Right lobe of liver (tissue), 6 donors: ENCODE measurements at regions not wholly inside any gene's neighbourhood (a gene's known extent, or its start where the extent isn't known, plus 50 kb on each side); places are given as distances from the start of the nearest gene placed in this dataset.

Experiments used
- ATAC-seq, 4 donors: fragments of 200-7000 bp; cut with Tn5 transposase; one replicate each; pipeline ENCODE4 v1.9.1; 2020; ENCODE audit warnings: mild to moderate bottlenecking in 4 of 4, moderate library complexity in 4 of 4
- DNase-seq, 3 donors: peaks; one replicate each; pipeline ENCODE4 v3.0.0-alpha.2; 2020
- H3K27ac ChIP-seq, 3 donors: fragments of 200-600 bp; one replicate each; pipeline ENCODE4 v1.8.0; 2022
- H3K27me3 ChIP-seq, 2 donors: fragments of 200-600 bp; one replicate each; pipeline ENCODE4 v1.8.0; 2022
- H3K36me3 ChIP-seq, 4 donors: fragments of 200-600 bp; sonication (generic) in 1 of 4; one replicate each; pipeline versions ENCODE4 v1.5.1 to v1.8.0; 2017 to 2022; ENCODE audit warnings: control low read depth in 1 of 4
- H3K4me1 ChIP-seq, 4 donors: fragments of 200-600 bp; sonication (generic) in 1 of 4; one replicate each; pipeline versions ENCODE4 v1.5.1 to v1.8.0; 2017 to 2022; ENCODE audit warnings: control low read depth in 1 of 4
- H3K4me3 ChIP-seq, 3 donors: fragments of 200-600 bp; one replicate each; pipeline ENCODE4 v1.8.0; 2022
- H3K9me3 ChIP-seq, 4 donors: fragments of 200-600 bp; sonication (generic) in 1 of 4; one replicate each; pipeline versions ENCODE4 v1.5.1 to v1.8.0; 2017 to 2022; ENCODE audit warnings: control low read depth in 1 of 4
- CTCF ChIP-seq, 4 donors: fragments of 200-600 bp in 3 of 4; fragments of 450-650 bp in 1 of 4; IDR thresholded peaks; one replicate each; pipeline versions ENCODE4 v1.5.1 to v1.8.0; 2016 to 2022; ENCODE audit warnings: antibody characterized with exemption in 4 of 4, mild to moderate bottlenecking in 2 of 4
- POLR2A ChIP-seq: fragments of 450-650 bp; IDR thresholded peaks from one replicate; pipeline ENCODE4 v1.6.1; 2017; ENCODE audit warnings: antibody characterized with exemption, mild to moderate bottlenecking
- WGBS: methylation state at CpG from one replicate; pipeline ENCODE4 v1.1.6; 2018; ENCODE audit warnings: low coverage, low lambda C conversion rate; ENCODE audit not compliant: insufficient coverage; ENCODE audit errors: missing lambda C conversion rate; 5-methylcytosine and 5-hydroxymethylcytosine counted together
- intact Hi-C, 2 donors: fragments of 100-400 bp; cut with DNase I; formaldehyde crosslinking; loops; one replicate each; pipeline versions ENCODE4 v1.11.2 to v1.14.1; 2022
- donor health status: DM: no; HTN: yes; CAD: no.
- donor health status: DM: no; HTN: no; CAD: no.
- donor health status: DM: no; HTN: no; CAD: no.
- donor health status: DM: no; HTN: yes; CAD: no.
- donor health status: DM: no; HTN: yes; CAD: no.

DNA sequence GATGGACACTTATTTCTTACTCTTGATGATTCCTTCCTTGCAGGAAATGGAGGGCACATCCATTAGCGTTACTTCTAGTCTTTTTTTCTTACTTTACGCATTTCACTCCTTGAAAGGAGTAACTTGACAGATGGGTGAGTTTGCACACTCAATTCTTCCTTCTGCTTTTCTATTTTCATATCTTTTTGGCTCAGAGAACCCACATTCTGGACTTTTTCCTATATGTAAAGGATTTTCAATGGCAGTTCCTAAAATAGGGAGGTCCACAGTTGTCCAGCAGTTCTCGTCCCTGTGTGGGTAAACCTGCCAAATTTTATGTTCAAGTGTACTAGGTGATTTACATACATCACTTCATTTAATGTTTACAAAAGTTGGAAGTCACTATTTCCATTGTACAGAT is 440.0 kb upstream of the KIRREL3 start:
- TF ChIP-seq CTCF (IDR thresholded peaks at IDR 0.05) (no peak), POLR2A (no peak)
- no peak for DNase-seq
- 42% methylated on average over 3 of the region's 3 CpGs for WGBS
- intact Hi-C loops, result no loop called here
- ATAC-seq, result no peak
- Histone ChIP-seq H3K4me3 (no peak overlapping the region), H3K9me3 (no peaks in the 10 kb centered on the region), H3K27me3 (no peaks in the 10 kb centered on the region), H3K27ac (no peak overlapping the region), H3K36me3 (no peaks in the 10 kb centered on the region), H3K4me1 (no peaks in the 10 kb centered on the region)

- no peaks in the 10 kb centered on the region for H3K36me3 ChIP-seq
- H3K9me3 ChIP-seq, result no peaks in the 10 kb centered on the region
- H3K27ac ChIP-seq, result no peak overlapping the region
- no peaks in the 10 kb centered on the region for H3K27me3 ChIP-seq
- no peak for TF ChIP-seq POLR2A
- TF ChIP-seq CTCF (IDR thresholded peaks at IDR 0.05), result no peak
- intact Hi-C loops, result no loop called here
- H3K4me3 ChIP-seq, result no peak overlapping the region
- DNase-seq (no peak), ATAC-seq (no peak)
- no peaks in the 10 kb centered on the region for H3K4me1 ChIP-seq
- WGBS, result 60% methylated on average over 3 of the region's 3 CpGs
These were observed 424.7 kb upstream of the KIRREL3 start for GRCh38 chr11:127425281-127425680.

DNA sequence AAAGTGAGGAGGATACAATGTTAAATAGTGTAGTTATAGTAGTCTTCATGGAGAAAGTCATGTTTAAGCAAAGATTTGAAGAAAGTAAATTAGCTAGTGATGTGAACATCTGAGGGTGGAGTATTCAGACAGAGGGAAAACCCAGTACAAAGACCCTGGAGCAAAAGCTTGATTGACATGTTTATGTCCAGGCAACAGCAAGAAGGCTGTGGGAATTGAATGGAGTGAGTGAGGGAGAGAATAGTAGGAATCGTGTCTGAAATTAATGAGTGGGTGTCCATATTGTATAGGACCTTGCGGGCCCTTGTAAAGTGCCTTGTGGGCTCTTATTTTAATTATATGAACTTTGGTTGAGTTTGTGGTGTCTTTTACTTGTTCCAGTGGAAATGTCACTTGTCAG is 424.1 kb upstream of the KIRREL3 start:
- 65% methylated on average over 2 of the region's 2 CpGs for WGBS
- Histone ChIP-seq H3K9me3 (no peaks in the 10 kb centered on the region), H3K4me1 (no peaks in the 10 kb centered on the region), H3K27ac (no peak overlapping the region), H3K4me3 (no peak overlapping the region), H3K27me3 (no peaks in the 10 kb centered on the region), H3K36me3 (no peaks in the 10 kb centered on the region)
- TF ChIP-seq CTCF (IDR thresholded peaks at IDR 0.05), result no peak
- TF ChIP-seq POLR2A, result no peak
- intact Hi-C loops, result no loop called here
- DNase-seq (no peak), ATAC-seq (no peak)

GRCh38 chr11:127420139-127420538 is 419.6 kb upstream of the KIRREL3 start:
- no peak overlapping the region for H3K27ac ChIP-seq
- no peaks in the 10 kb centered on the region for H3K4me1 ChIP-seq
- H3K9me3 ChIP-seq, result no peaks in the 10 kb centered on the region
- intact Hi-C loops, result no loop called here
- no peaks in the 10 kb centered on the region for H3K27me3 ChIP-seq
- ATAC-seq (no peak), DNase-seq (no peak)
- H3K36me3 ChIP-seq, result no peaks in the 10 kb centered on the region
- no peak overlapping the region for H3K4me3 ChIP-seq
- TF ChIP-seq CTCF (IDR thresholded peaks at IDR 0.05), result no peak
- TF ChIP-seq POLR2A, result no peak

- H3K9me3 ChIP-seq, result no peaks in the 10 kb centered on the region
- H3K4me3 ChIP-seq, result no peak overlapping the region
- no peaks in the 10 kb centered on the region for H3K27me3 ChIP-seq
- H3K4me1 ChIP-seq, result no peaks in the 10 kb centered on the region
- H3K27ac ChIP-seq, result no peak overlapping the region
- TF ChIP-seq CTCF (IDR thresholded peaks at IDR 0.05), result no peak
- TF ChIP-seq POLR2A, result no peak
- 40% methylated on average over 1 of the region's 11 CpGs for WGBS
- no peaks in the 10 kb centered on the region for H3K36me3 ChIP-seq
- intact Hi-C loops, result no loop called here
- DNase-seq, result no peak
- peak in 1 of 4 donors; percentile 30 for ATAC-seq
These were observed 412.3 kb upstream of the KIRREL3 start for GRCh38 chr11:127412722-127413380.
